Calu3 (cell line): ENCODE measurements at regions not wholly inside any gene's neighbourhood (a gene's known extent, or its start where the extent isn't known, plus 50 kb on each side); places are given as distances from the start of the nearest gene placed in this dataset.

ENCODE experiments used
- BruUV-seq: library from RNA; stranded (reverse); fragments of 400-500 nt; replicated peaks from 2 replicates; lab custom pipeline; 2021; lab: Mats Ljungman, UMichigan
- CTCF ChIA-PET: fragments of 300-600 bp; sonication (Branson Sonifier 250); formaldehyde crosslinking; loops from one replicate; lab custom pipeline; 2022; ENCODE audit warnings: antibody characterized with exemption; lab: Charles Lee
- DNase-seq: peaks from one replicate; pipeline ENCODE4 v3.0.0; 2022
- H3K27ac Mint-ChIP-seq: one replicate; pipeline ENCODE4 v1.8.0; 2022; ENCODE audit warnings: mixed read lengths; ENCODE audit not compliant: unreplicated experiment
- H3K27me3 Mint-ChIP-seq: one replicate; pipeline ENCODE4 v1.8.0; 2022; ENCODE audit warnings: mixed read lengths; ENCODE audit not compliant: unreplicated experiment
- H3K36me3 Mint-ChIP-seq: one replicate; pipeline ENCODE4 v1.8.0; 2022; ENCODE audit warnings: mild to moderate bottlenecking, moderate library complexity, mixed read lengths; ENCODE audit not compliant: insufficient read depth, unreplicated experiment
- H3K4me1 Mint-ChIP-seq: one replicate; pipeline ENCODE4 v1.8.0; 2022; ENCODE audit warnings: mild to moderate bottlenecking, low read depth, mixed read lengths; ENCODE audit not compliant: unreplicated experiment
- H3K4me3 Mint-ChIP-seq: one replicate; pipeline ENCODE4 v1.8.0; 2022; ENCODE audit warnings: mild to moderate bottlenecking, low read depth, moderate library complexity, mixed read lengths; ENCODE audit not compliant: unreplicated experiment
- H3K9me3 Mint-ChIP-seq: one replicate; pipeline ENCODE4 v1.8.0; 2022; ENCODE audit warnings: low read depth, mixed read lengths; ENCODE audit not compliant: unreplicated experiment
- intact Hi-C: fragments of 100-400 bp; cut with micrococcal nuclease; formaldehyde crosslinking; loops from one replicate; pipeline ENCODE4 v1.10.0; 2022; ENCODE audit not compliant: unreplicated experiment
- TF ChIP-seq, protein P1 (sequence below): fragments of 200-600 bp; IDR thresholded peaks from one replicate; pipeline ENCODE4 v1.8.0; 2022; ENCODE audit warnings: antibody characterized with exemption; ENCODE audit not compliant: unreplicated experiment

DNA sequence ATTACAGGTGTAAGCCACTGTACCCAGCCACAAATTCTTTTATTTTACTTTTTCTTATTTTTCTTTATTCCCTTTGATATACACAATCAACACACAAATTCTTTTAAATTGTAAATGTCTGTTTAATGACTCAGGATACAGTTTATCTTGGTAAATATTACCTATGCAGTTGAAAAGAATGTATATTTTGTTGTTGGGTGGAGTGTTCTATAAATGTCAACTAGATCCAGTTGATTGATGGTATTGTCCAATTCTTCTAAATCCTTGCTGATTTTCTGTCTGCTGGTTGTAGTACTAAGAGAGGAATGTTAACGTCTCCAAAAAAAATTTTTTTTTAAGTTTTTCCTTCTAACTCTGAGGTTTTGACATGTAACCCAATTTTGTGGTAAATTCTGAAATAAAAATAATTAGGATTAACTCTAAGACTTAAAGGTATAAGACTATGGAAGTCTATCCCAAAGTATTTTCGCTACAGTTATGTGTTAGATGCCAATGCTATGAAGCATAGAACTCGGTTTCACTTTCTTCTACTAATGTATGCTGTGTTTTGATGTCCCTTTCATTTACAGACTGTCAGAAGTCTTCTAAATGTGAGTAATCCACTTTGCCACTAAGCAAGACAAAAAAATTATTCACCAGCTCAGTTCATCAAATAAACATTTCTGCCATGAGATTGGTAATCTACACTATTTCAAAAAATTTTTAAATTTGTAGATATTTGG lies 720.2 kb upstream of the C9orf72 start:
- no peaks in the 10 kb centered on the region for H3K4me1 Mint-ChIP-seq
- no peak overlapping the region for H3K27ac Mint-ChIP-seq
- CTCF ChIA-PET: no interaction called here
- intact Hi-C loops: no loop called here
- H3K36me3 Mint-ChIP-seq: no peaks in the 10 kb centered on the region
- H3K27me3 Mint-ChIP-seq: no peaks in the 10 kb centered on the region
- H3K9me3 Mint-ChIP-seq: no peaks in the 10 kb centered on the region
- H3K4me3 Mint-ChIP-seq: no peak overlapping the region
- TF ChIP-seq, protein P1, sequence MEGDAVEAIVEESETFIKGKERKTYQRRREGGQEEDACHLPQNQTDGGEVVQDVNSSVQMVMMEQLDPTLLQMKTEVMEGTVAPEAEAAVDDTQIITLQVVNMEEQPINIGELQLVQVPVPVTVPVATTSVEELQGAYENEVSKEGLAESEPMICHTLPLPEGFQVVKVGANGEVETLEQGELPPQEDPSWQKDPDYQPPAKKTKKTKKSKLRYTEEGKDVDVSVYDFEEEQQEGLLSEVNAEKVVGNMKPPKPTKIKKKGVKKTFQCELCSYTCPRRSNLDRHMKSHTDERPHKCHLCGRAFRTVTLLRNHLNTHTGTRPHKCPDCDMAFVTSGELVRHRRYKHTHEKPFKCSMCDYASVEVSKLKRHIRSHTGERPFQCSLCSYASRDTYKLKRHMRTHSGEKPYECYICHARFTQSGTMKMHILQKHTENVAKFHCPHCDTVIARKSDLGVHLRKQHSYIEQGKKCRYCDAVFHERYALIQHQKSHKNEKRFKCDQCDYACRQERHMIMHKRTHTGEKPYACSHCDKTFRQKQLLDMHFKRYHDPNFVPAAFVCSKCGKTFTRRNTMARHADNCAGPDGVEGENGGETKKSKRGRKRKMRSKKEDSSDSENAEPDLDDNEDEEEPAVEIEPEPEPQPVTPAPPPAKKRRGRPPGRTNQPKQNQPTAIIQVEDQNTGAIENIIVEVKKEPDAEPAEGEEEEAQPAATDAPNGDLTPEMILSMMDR: no peak
- BruUV-seq: no TSS peak
- no peak for DNase-seq

DNA sequence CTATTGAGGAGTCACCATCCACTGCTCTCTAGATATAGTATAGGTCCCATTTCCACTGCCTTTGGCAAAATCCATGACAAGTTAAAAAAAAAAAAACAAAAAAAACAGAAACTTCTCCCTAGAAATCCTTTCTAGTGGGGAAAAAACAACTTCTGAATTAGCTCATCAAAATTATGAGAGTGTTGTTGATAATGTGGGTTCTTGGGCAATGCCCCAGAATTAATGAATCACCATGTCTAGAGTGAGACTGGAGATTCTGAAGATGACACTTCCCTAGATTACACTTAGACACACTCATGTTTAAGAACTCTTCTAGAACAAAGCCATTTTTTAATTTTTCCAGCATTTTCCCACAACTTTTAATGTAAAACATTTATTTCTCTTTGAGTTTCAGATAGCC lies 728.0 kb upstream of the C9orf72 start:
- TF ChIP-seq, protein P1: no peak
- no peak overlapping the region for H3K27ac Mint-ChIP-seq
- H3K9me3 Mint-ChIP-seq: peaks cover 5% of the 10 kb centered on the region
- intact Hi-C loops: no loop called here
- no peaks in the 10 kb centered on the region for H3K4me1 Mint-ChIP-seq
- CTCF ChIA-PET: no interaction called here
- no peaks in the 10 kb centered on the region for H3K36me3 Mint-ChIP-seq
- BruUV-seq: no TSS peak
- DNase-seq: no peak
- no peaks in the 10 kb centered on the region for H3K27me3 Mint-ChIP-seq
- H3K4me3 Mint-ChIP-seq: no peak overlapping the region

DNA sequence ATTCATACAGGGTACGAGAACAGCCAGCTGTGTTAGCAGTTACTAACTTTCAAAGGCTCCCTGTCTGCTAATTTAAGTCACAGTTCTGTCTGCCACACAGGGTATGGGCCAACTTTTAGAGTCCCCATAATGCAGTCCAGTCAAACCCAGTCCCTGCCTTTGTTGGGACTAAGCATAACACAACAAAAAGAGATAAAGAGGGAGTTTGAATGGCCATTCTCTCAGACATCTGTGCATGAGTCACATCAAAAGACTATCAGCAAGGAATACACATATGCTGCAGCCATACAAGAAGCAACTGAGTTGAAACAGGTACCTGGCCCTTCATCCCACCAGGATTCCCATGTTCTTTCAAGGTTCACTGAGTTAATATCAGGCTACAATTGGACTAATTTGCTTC lies 744.5 kb upstream of the C9orf72 start:
- H3K36me3 Mint-ChIP-seq: no peaks in the 10 kb centered on the region
- H3K27ac Mint-ChIP-seq: no peak overlapping the region
- no peak overlapping the region for H3K4me3 Mint-ChIP-seq
- TF ChIP-seq, protein P1: no peak
- CTCF ChIA-PET: no interaction called here
- no TSS peak for BruUV-seq
- no peaks in the 10 kb centered on the region for H3K9me3 Mint-ChIP-seq
- no peaks in the 10 kb centered on the region for H3K4me1 Mint-ChIP-seq
- no peaks in the 10 kb centered on the region for H3K27me3 Mint-ChIP-seq
- no peak for DNase-seq
- intact Hi-C loops: no loop called here

DNA sequence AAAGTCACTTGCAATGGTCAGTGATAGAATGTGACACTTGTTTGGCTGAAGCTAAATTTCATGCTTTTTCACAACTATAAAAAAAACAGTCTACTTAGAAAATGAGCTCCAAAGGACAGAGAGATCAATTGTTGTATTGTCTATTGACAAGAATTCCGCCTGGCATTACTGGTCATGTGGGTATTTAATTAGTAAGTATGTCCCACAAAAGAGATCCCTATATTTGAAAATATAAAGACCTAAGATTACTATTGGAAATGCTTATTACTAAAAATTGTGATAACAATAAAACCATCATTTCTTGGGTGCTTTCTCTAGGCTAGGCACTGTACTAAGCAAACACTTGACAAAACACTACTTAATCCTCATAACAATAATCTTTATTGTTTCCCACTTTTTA lies 745.2 kb upstream of the C9orf72 start:
- no peaks in the 10 kb centered on the region for H3K9me3 Mint-ChIP-seq
- DNase-seq: no peak
- H3K4me1 Mint-ChIP-seq: no peaks in the 10 kb centered on the region
- H3K4me3 Mint-ChIP-seq: no peak overlapping the region
- intact Hi-C loops: no loop called here
- no peaks in the 10 kb centered on the region for H3K27me3 Mint-ChIP-seq
- CTCF ChIA-PET: no interaction called here
- no peak overlapping the region for H3K27ac Mint-ChIP-seq
- no TSS peak for BruUV-seq
- H3K36me3 Mint-ChIP-seq: no peaks in the 10 kb centered on the region
- TF ChIP-seq, protein P1: no peak
